ENCODE measurements at regions not wholly inside any gene's neighbourhood (a gene's known extent, or its start where the extent isn't known, plus 50 kb on each side); places are given as distances from the start of the nearest gene placed in this dataset.

DNA sequence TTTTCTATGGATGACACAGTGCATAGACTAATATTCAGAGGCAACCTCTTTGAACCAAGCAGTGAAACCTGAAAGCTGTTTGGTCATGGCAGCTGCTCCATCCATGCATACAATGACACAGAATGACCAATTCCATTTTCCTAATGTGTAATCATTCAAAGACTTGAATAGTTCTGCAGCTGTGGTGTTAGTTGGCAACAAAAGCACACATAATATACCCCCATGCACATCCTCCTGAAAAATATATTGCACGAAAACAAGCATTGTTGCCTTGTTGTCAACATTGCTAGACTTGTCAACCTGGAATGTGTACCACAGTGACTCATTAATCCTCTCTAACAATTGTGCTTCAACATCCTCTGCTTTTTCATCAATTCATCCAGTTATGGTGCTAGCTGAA lies 71.0 kb upstream of the SEMA6A start (continued):
- TF ChIP-seq, protein P1, sequence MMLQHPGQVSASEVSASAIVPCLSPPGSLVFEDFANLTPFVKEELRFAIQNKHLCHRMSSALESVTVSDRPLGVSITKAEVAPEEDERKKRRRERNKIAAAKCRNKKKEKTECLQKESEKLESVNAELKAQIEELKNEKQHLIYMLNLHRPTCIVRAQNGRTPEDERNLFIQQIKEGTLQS (IDR thresholded peaks at IDR 0.05; ENCODE audit: borderline replicate concordance, extremely low read depth, low read depth, low read length) = no peak
- no peak for TF ChIP-seq POLR2A (IDR thresholded peaks at IDR 0.05; ENCODE audit: low read depth, low read length)
- no peak for TF ChIP-seq TCF3 (IDR thresholded peaks at IDR 0.05; ENCODE audit: borderline replicate concordance, insufficient read depth, low read depth, low read length)
- no peak for TF ChIP-seq MYB (IDR thresholded peaks at IDR 0.05; ENCODE audit: borderline replicate concordance, low read depth, low read length)
- TF ChIP-seq HDAC2 (IDR thresholded peaks at IDR 0.05) = no peak
- TF ChIP-seq FOS (IDR thresholded peaks at IDR 0.05; ENCODE audit: borderline replicate concordance, extremely low read depth, insufficient read length) = no peak
- TF ChIP-seq RBBP5 (conservative IDR thresholded peaks at IDR 0.05) = no peak
- TF ChIP-seq, protein P2, sequence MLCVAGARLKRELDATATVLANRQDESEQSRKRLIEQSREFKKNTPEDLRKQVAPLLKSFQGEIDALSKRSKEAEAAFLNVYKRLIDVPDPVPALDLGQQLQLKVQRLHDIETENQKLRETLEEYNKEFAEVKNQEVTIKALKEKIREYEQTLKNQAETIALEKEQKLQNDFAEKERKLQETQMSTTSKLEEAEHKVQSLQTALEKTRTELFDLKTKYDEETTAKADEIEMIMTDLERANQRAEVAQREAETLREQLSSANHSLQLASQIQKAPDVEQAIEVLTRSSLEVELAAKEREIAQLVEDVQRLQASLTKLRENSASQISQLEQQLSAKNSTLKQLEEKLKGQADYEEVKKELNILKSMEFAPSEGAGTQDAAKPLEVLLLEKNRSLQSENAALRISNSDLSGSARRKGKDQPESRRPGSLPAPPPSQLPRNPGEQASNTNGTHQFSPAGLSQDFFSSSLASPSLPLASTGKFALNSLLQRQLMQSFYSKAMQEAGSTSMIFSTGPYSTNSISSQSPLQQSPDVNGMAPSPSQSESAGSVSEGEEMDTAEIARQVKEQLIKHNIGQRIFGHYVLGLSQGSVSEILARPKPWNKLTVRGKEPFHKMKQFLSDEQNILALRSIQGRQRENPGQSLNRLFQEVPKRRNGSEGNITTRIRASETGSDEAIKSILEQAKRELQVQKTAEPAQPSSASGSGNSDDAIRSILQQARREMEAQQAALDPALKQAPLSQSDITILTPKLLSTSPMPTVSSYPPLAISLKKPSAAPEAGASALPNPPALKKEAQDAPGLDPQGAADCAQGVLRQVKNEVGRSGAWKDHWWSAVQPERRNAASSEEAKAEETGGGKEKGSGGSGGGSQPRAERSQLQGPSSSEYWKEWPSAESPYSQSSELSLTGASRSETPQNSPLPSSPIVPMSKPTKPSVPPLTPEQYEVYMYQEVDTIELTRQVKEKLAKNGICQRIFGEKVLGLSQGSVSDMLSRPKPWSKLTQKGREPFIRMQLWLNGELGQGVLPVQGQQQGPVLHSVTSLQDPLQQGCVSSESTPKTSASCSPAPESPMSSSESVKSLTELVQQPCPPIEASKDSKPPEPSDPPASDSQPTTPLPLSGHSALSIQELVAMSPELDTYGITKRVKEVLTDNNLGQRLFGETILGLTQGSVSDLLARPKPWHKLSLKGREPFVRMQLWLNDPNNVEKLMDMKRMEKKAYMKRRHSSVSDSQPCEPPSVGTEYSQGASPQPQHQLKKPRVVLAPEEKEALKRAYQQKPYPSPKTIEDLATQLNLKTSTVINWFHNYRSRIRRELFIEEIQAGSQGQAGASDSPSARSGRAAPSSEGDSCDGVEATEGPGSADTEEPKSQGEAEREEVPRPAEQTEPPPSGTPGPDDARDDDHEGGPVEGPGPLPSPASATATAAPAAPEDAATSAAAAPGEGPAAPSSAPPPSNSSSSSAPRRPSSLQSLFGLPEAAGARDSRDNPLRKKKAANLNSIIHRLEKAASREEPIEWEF (IDR thresholded peaks at IDR 0.05; ENCODE audit: insufficient replicate concordance, low read depth, low read length) = no peak
- no peak for TF ChIP-seq BRCA1 (IDR thresholded peaks at IDR 0.05; ENCODE audit: low read depth, low read length)
- no peak for TF ChIP-seq CEBPZ (IDR thresholded peaks at IDR 0.05; ENCODE audit: low read depth, low read length)
- TF ChIP-seq, protein P3, sequence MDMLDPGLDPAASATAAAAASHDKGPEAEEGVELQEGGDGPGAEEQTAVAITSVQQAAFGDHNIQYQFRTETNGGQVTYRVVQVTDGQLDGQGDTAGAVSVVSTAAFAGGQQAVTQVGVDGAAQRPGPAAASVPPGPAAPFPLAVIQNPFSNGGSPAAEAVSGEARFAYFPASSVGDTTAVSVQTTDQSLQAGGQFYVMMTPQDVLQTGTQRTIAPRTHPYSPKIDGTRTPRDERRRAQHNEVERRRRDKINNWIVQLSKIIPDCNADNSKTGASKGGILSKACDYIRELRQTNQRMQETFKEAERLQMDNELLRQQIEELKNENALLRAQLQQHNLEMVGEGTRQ (IDR thresholded peaks at IDR 0.05; ENCODE audit: borderline replicate concordance, low read depth, low read length) = no peak
- no peak for TF ChIP-seq GABPA (IDR thresholded peaks at IDR 0.05; ENCODE audit: low read depth)
- TF ChIP-seq CREB1 (IDR thresholded peaks at IDR 0.05; ENCODE audit: low read depth) = 0 out of 2 replicates have a peak, but pooled peaks have one; percentile 35
- no peak for TF ChIP-seq RAD51 (IDR thresholded peaks at IDR 0.05)
- TF ChIP-seq, protein P4, sequence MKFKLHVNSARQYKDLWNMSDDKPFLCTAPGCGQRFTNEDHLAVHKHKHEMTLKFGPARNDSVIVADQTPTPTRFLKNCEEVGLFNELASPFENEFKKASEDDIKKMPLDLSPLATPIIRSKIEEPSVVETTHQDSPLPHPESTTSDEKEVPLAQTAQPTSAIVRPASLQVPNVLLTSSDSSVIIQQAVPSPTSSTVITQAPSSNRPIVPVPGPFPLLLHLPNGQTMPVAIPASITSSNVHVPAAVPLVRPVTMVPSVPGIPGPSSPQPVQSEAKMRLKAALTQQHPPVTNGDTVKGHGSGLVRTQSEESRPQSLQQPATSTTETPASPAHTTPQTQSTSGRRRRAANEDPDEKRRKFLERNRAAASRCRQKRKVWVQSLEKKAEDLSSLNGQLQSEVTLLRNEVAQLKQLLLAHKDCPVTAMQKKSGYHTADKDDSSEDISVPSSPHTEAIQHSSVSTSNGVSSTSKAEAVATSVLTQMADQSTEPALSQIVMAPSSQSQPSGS (IDR thresholded peaks at IDR 0.05; ENCODE audit: low read length) = peak; percentile 46; the same call in 1 of the 2 replicates
- no peak; the same call in none of the 2 replicates for TF ChIP-seq IKZF1 (conservative IDR thresholded peaks at IDR 0.05)
- TF ChIP-seq RFX5 (IDR thresholded peaks at IDR 0.05; ENCODE audit: low read depth, low read length) = no peak
- peak in 1 of 2 experiments; percentile 38; a peak in 1 of 4 replicates for TF ChIP-seq EP300 (IDR thresholded peaks at IDR 0.05; ENCODE audit: borderline replicate concordance in 1 of 2, control insufficient read depth in 1 of 2, low read depth in 2 of 2, low read length in 2 of 2)

Measured in GM12878 (cell line).